RPMI7951 (cell line): ENCODE measurements at regions not wholly inside any gene's neighbourhood (a gene's known extent, or its start where the extent isn't known, plus 50 kb on each side); places are given as distances from the start of the nearest gene placed in this dataset.

ENCODE experiments used
- DNase-seq: peaks from one replicate; pipeline ENCODE4 v3.0.0-alpha.2; 2012; ENCODE audit warnings: low read depth

GRCh38 chr4:8735236-8736089 lies 136.2 kb downstream of the HMX1 start:
- DNase-seq, result no peak

- no peak for DNase-seq
These were observed 138.9 kb downstream of the HMX1 start for GRCh38 chr4:8732681-8733243.

- no peak for DNase-seq
These were observed 139.5 kb downstream of the CPZ start for GRCh38 chr4:8732092-8732491.

- DNase-seq, result no peak
These were observed 138.8 kb downstream of the CPZ start for GRCh38 chr4:8731364-8731763.

GRCh38 chr4:8730681-8731080 lies 138.1 kb downstream of the CPZ start:
- DNase-seq, result no peak

- no peak for DNase-seq
These were observed 137.6 kb downstream of the CPZ start for GRCh38 chr4:8730159-8730558.

GRCh38 chr4:8729408-8730149 lies 137.0 kb downstream of the CPZ start:
- DNase-seq, result no peak

- DNase-seq, result no peak
These were observed 136.2 kb downstream of the CPZ start for GRCh38 chr4:8728536-8729407.

- DNase-seq, result no peak
These were observed 135.3 kb downstream of the CPZ start for GRCh38 chr4:8727546-8728510.

GRCh38 chr4:8727131-8727530 lies 134.6 kb downstream of the CPZ start:
- DNase-seq, result no peak

- DNase-seq, result no peak
These were observed 133.8 kb downstream of the CPZ start for GRCh38 chr4:8726344-8726851.

- DNase-seq, result no peak
These were observed 133.3 kb downstream of the CPZ start for GRCh38 chr4:8725845-8726244.

- no peak for DNase-seq
These were observed 132.7 kb downstream of the CPZ start for GRCh38 chr4:8725071-8725841.

GRCh38 chr4:8724436-8725070 lies 132.0 kb downstream of the CPZ start:
- DNase-seq, result no peak

- no peak for DNase-seq
These were observed 130.8 kb downstream of the CPZ start for GRCh38 chr4:8723222-8723980.

- no peak for DNase-seq
These were observed 130.0 kb downstream of the CPZ start for GRCh38 chr4:8722556-8722955.

- no peak for DNase-seq
These were observed 129.1 kb downstream of the CPZ start for GRCh38 chr4:8721621-8722020.

- DNase-seq, result no peak
These were observed 126.9 kb downstream of the CPZ start for GRCh38 chr4:8719421-8719820.
